ENCODE measurements at regions not wholly inside any gene's neighbourhood (a gene's known extent, or its start where the extent isn't known, plus 50 kb on each side); places are given as distances from the start of the nearest gene placed in this dataset.

- H3K27me3 ChIP-seq (ENCODE audit: control insufficient read depth in 2 of 2, insufficient read depth in 2 of 2, low read length in 2 of 2), result peaks cover 0 to 10% of the 10 kb centered on the region in 2 donors
- peaks cover 18 to 26% (median 26%) of the 10 kb centered on the region in 3 donors for H3K27me3 Mint-ChIP-seq (ENCODE audit: low read depth in 3 of 3)
- no peak for DNase-seq
- TF ChIP-seq, protein P1, sequence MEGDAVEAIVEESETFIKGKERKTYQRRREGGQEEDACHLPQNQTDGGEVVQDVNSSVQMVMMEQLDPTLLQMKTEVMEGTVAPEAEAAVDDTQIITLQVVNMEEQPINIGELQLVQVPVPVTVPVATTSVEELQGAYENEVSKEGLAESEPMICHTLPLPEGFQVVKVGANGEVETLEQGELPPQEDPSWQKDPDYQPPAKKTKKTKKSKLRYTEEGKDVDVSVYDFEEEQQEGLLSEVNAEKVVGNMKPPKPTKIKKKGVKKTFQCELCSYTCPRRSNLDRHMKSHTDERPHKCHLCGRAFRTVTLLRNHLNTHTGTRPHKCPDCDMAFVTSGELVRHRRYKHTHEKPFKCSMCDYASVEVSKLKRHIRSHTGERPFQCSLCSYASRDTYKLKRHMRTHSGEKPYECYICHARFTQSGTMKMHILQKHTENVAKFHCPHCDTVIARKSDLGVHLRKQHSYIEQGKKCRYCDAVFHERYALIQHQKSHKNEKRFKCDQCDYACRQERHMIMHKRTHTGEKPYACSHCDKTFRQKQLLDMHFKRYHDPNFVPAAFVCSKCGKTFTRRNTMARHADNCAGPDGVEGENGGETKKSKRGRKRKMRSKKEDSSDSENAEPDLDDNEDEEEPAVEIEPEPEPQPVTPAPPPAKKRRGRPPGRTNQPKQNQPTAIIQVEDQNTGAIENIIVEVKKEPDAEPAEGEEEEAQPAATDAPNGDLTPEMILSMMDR (IDR thresholded peaks at IDR 0.05), result no peak
- H2AFZ ChIP-seq (ENCODE audit: insufficient read depth, low read depth, low read length, poor library complexity, severe bottlenecking), result no peak overlapping the region
- no peak overlapping the region for H3K27ac Mint-ChIP-seq
- no peaks in the 10 kb centered on the region for H3K4me1 ChIP-seq (ENCODE audit: control insufficient read depth in 1 of 2, insufficient read depth in 2 of 2, low read length in 2 of 2)
- H3K9me3 ChIP-seq (replicated peaks in 1 of 2; ENCODE audit: control insufficient read depth in 1 of 2, insufficient read depth in 1 of 2, low read length in 2 of 2), result no peaks in the 10 kb centered on the region
- H3K9ac ChIP-seq (ENCODE audit: insufficient read depth, low read length, poor library complexity, severe bottlenecking), result no peak overlapping the region
- H3K4me3 Mint-ChIP-seq, result no peak overlapping the region
- peaks cover 3% of the 10 kb centered on the region for H3K4me1 Mint-ChIP-seq
- H3K27ac ChIP-seq (ENCODE audit: low read depth in 1 of 2, low read length in 2 of 2), result no peak overlapping the region
- no peaks in the 10 kb centered on the region for H3K36me3 Mint-ChIP-seq
- H3K36me3 ChIP-seq (replicated peaks in 1 of 2; ENCODE audit: control insufficient read depth in 1 of 2, insufficient read depth in 2 of 2, low read length in 2 of 2), result no peaks in the 10 kb centered on the region
- peaks cover 0 to 6% (median 3%) of the 10 kb centered on the region in 7 donors for H3K9me3 Mint-ChIP-seq
- no peaks in the 10 kb centered on the region for H3K79me2 ChIP-seq (ENCODE audit: insufficient read depth, low read length)
- H4K20me1 ChIP-seq (ENCODE audit: insufficient read depth, low read length), result no peaks in the 10 kb centered on the region
- H3K4me2 ChIP-seq (replicated peaks; ENCODE audit: extremely low read depth, low read length, poor library complexity, severe bottlenecking), result no peak overlapping the region
- WGBS (ENCODE audit: insufficient coverage), result 95% methylated on average over 14 of the region's 14 CpGs
- intact Hi-C loops (cut with micrococcal nuclease), result no loop called here
- no peak overlapping the region for H3K4me3 ChIP-seq (replicated peaks in 1 of 3; ENCODE audit: low read depth in 2 of 3, low read length in 3 of 3)
Measured at GRCh38 chr6:37558646-37559045, 59.0 kb upstream of the CCDC167 start.

GRCh38 chr6:37558168-37558567 is 58.5 kb upstream of the CCDC167 start:
- Mint-ChIP-seq H3K4me1 (peaks cover 3% of the 10 kb centered on the region), H3K9me3 (peaks cover 0 to 6% (median 3%) of the 10 kb centered on the region in 7 donors), H3K27me3 (ENCODE audit: low read depth in 3 of 3) (peaks cover 14 to 28% (median 24%) of the 10 kb centered on the region in 3 donors), H3K36me3 (no peaks in the 10 kb centered on the region), H3K4me3 (no peak overlapping the region), H3K27ac (no peak overlapping the region)
- no peak overlapping the region for H3K4me2 ChIP-seq (replicated peaks; ENCODE audit: extremely low read depth, low read length, poor library complexity, severe bottlenecking)
- H3K27me3 ChIP-seq (ENCODE audit: control insufficient read depth in 2 of 2, insufficient read depth in 2 of 2, low read length in 2 of 2), result peaks cover 0 to 10% of the 10 kb centered on the region in 2 donors
- WGBS (ENCODE audit: insufficient coverage), result 96% methylated on average over 5 of the region's 5 CpGs
- H4K20me1 ChIP-seq (ENCODE audit: insufficient read depth, low read length), result no peaks in the 10 kb centered on the region
- intact Hi-C loops (cut with micrococcal nuclease), result no loop called here
- no peak overlapping the region for H3K27ac ChIP-seq (ENCODE audit: low read depth in 1 of 2, low read length in 2 of 2)
- no peaks in the 10 kb centered on the region for H3K79me2 ChIP-seq (ENCODE audit: insufficient read depth, low read length)
- H3K9me3 ChIP-seq (replicated peaks in 1 of 2; ENCODE audit: control insufficient read depth in 1 of 2, insufficient read depth in 1 of 2, low read length in 2 of 2), result no peaks in the 10 kb centered on the region
- TF ChIP-seq, protein P1 (IDR thresholded peaks at IDR 0.05), result no peak
- H3K4me1 ChIP-seq (ENCODE audit: control insufficient read depth in 1 of 2, insufficient read depth in 2 of 2, low read length in 2 of 2), result no peaks in the 10 kb centered on the region
- no peaks in the 10 kb centered on the region for H3K36me3 ChIP-seq (replicated peaks in 1 of 2; ENCODE audit: control insufficient read depth in 1 of 2, insufficient read depth in 2 of 2, low read length in 2 of 2)
- no peak overlapping the region for H2AFZ ChIP-seq (ENCODE audit: insufficient read depth, low read depth, low read length, poor library complexity, severe bottlenecking)
- DNase-seq, result no peak
- no peak overlapping the region for H3K4me3 ChIP-seq (replicated peaks in 1 of 3; ENCODE audit: low read depth in 2 of 3, low read length in 3 of 3)
- H3K9ac ChIP-seq (ENCODE audit: insufficient read depth, low read length, poor library complexity, severe bottlenecking), result no peak overlapping the region
